K562 (cell line): ENCODE measurements at regions not wholly inside any gene's neighbourhood (a gene's known extent, or its start where the extent isn't known, plus 50 kb on each side); places are given as distances from the start of the nearest gene placed in this dataset.

Experiments
- ATAC-seq: fragments of 200-7000 bp; cut with Tn5 transposase; 3 replicates; pipeline ENCODE4 v1.9.1; 2020; ENCODE audit warnings: moderate library complexity
- BruUV-seq: library from RNA; stranded (reverse); fragments of 400-500 nt; replicated peaks from 2 replicates; lab custom pipeline; 2021; lab: Mats Ljungman, UMichigan
- CTCF ChIA-PET: fragments of 300-600 bp; formaldehyde crosslinking; extraction: SDS; loops from one replicate; lab custom pipeline; 2021; ENCODE audit warnings: low intra/inter-chr PET ratio; lab: Yijun Ruan, JAX
- POLR2A ChIA-PET: fragments of 300-600, 350-650 bp; sonication (Branson Sonifier 250); formaldehyde crosslinking; extraction: SDS; loops from one replicate; lab custom pipeline; 2021; ENCODE audit warnings: antibody characterized with exemption, inconsistent platforms; lab: Yijun Ruan, JAX
- DNase-seq, 4 experiments: peaks; one replicate each; pipeline versions ENCODE4 v3.0.0 to v3.0.0-alpha.2; 2011 to 2018; ENCODE audit warnings: low spot score in 3 of 4, mixed read lengths in 3 of 4; ENCODE audit errors: extremely low read depth in 1 of 4
- FAIRE-seq: peaks from 2 replicates; lab custom pipeline; 2011; peaks lifted over from hg19 to GRCh38; lab: Jason Lieb, UNC
- H2AFZ ChIP-seq: 2 replicates; pipeline ENCODE4 v1.6.0; 2011; ENCODE audit warnings: low read depth, low read length, control low read depth, inconsistent platforms
- H3K27ac ChIP-seq: fragments of 200-600 bp; 3 replicates; pipeline ENCODE4 v1.8.0; 2011; ENCODE audit warnings: low read depth, mild to moderate bottlenecking, control low read depth, inconsistent platforms, low read length, moderate library complexity, mixed read lengths; ENCODE audit errors: extremely low read depth
- H3K27me3 ChIP-seq, 2 experiments: fragments of 300-600 bp in 1 of 2; 2 replicates in 1 of 2; 3 replicates in 1 of 2; pipeline versions ENCODE4 v1.6.0 to v1.8.0; 2011; ENCODE audit warnings: inconsistent platforms in 2 of 2, low read length in 2 of 2, mild to moderate bottlenecking in 1 of 2, mixed read lengths in 1 of 2, moderate library complexity in 1 of 2; ENCODE audit not compliant: control insufficient read depth in 2 of 2, insufficient read depth in 2 of 2
- H3K36me3 ChIP-seq: fragments of 300-600 bp; 3 replicates; pipeline ENCODE4 v1.8.0; 2011; ENCODE audit warnings: mild to moderate bottlenecking, low read length, inconsistent platforms; ENCODE audit not compliant: control insufficient read depth, insufficient read depth
- H3K4me1 ChIP-seq, 2 experiments: fragments of 200-600 bp in 1 of 2; replicated peaks in 1 of 2; 2 replicates in 1 of 2; 3 replicates in 1 of 2; pipeline versions ENCODE4 v1.5.1 to v1.8.0; 2011; ENCODE audit warnings: inconsistent platforms in 2 of 2, low read length in 2 of 2, mild to moderate bottlenecking in 1 of 2, mixed read lengths in 1 of 2, moderate library complexity in 1 of 2; ENCODE audit not compliant: control insufficient read depth in 2 of 2, insufficient read depth in 2 of 2
- H3K4me2 ChIP-seq: 2 replicates; pipeline ENCODE4 v1.6.1; 2011; ENCODE audit warnings: low read length, control low read depth, inconsistent platforms, mixed read lengths; ENCODE audit not compliant: insufficient read depth
- H3K4me3 ChIP-seq: fragments of 200-600 bp; sonication (generic), shearing (Covaris generic); 2 replicates; pipeline ENCODE4 v1.5.1; 2016; ENCODE audit warnings: control low read depth, inconsistent platforms
- H3K79me2 ChIP-seq: fragments of 200-600 bp; 3 replicates; pipeline ENCODE4 v1.8.0; 2011; ENCODE audit warnings: low read length, inconsistent platforms; ENCODE audit not compliant: control insufficient read depth, insufficient read depth
- H3K9ac ChIP-seq, 2 experiments: 2 replicates each; pipeline versions ENCODE4 v1.6.0 to v1.6.1; 2011; ENCODE audit warnings: low read depth in 2 of 2, low read length in 2 of 2, control low read depth in 1 of 2, inconsistent platforms in 1 of 2, mild to moderate bottlenecking in 1 of 2, mixed read lengths in 1 of 2; ENCODE audit not compliant: insufficient read depth in 1 of 2
- H3K9me1 ChIP-seq: one replicate; pipeline ENCODE4 v1.6.0; 2011; ENCODE audit warnings: inconsistent platforms, mild to moderate bottlenecking, low read length, moderate library complexity; ENCODE audit not compliant: control insufficient read depth, insufficient read depth
- H3K9me3 ChIP-seq: replicated peaks from 2 replicates; pipeline ENCODE4 v1.5.1; 2011; ENCODE audit warnings: low read depth, low read length, inconsistent platforms; ENCODE audit not compliant: control insufficient read depth, insufficient read depth
- H4K20me1 ChIP-seq: replicated peaks from 2 replicates; pipeline ENCODE4 v1.6.1; 2011; ENCODE audit warnings: low read length, inconsistent platforms, mixed read lengths; ENCODE audit not compliant: control insufficient read depth, insufficient read depth
- ATF1 ChIP-seq, 2 experiments: fragments of 450-650 bp in 1 of 2; IDR thresholded peaks; 2 replicates each; pipeline ENCODE4 v1.6.1; 2016; ENCODE audit warnings: missing compliant biosample characterization in 1 of 2, missing genetic modification characterization in 1 of 2
- ATF3 ChIP-seq, 2 experiments: fragments of 450-650 bp in 1 of 2; sonication (generic) in 1 of 2; formaldehyde crosslinking in 1 of 2; IDR thresholded peaks in 1 of 2; conservative IDR thresholded peaks in 1 of 2; 2 replicates each; pipeline versions ENCODE4 v1.6.1 to v1.8.1; 2016 to 2023; ENCODE audit warnings: mild to moderate bottlenecking in 2 of 2, moderate library complexity in 2 of 2, inconsistent platforms in 1 of 2, missing genetic modification reagents in 1 of 2
- GATA2 ChIP-seq: sonication (generic); formaldehyde crosslinking; IDR thresholded peaks from 2 replicates; pipeline ENCODE4 v1.4.0; 2020; ENCODE audit warnings: mild to moderate bottlenecking, missing genetic modification reagents
- GTF2E2 ChIP-seq: fragments of 200-800 bp; sonication (Bioruptor generic); IDR thresholded peaks from 2 replicates; pipeline ENCODE4 v1.6.1; 2016; ENCODE audit warnings: missing genetic modification characterization, missing compliant biosample characterization
- PHB ChIP-seq: fragments of 250-450 bp; sonication (Bioruptor Pico); IDR thresholded peaks from 2 replicates; pipeline ENCODE4 v1.5.0; 2021
- PURB ChIP-seq: sonication (generic); formaldehyde crosslinking; IDR thresholded peaks from 2 replicates; pipeline ENCODE4 v1.9.0; 2021; ENCODE audit warnings: low read depth, mild to moderate bottlenecking, missing genetic modification reagents
- RBM34 ChIP-seq: fragments of 200-400 bp; formaldehyde crosslinking; IDR thresholded peaks from 2 replicates; pipeline ENCODE4 v1.6.1; 2018; ENCODE audit warnings: low read length, borderline replicate concordance; ENCODE audit not compliant: insufficient read depth
- SMARCC2 ChIP-seq: fragments of 450-650 bp; IDR thresholded peaks from 2 replicates; pipeline ENCODE4 v1.6.1; 2017; ENCODE audit warnings: antibody characterized with exemption, moderate library complexity, mild to moderate bottlenecking, low read depth
- SNRNP70 ChIP-seq: fragments of 200-400 bp; formaldehyde crosslinking; optimal IDR thresholded peaks from 2 replicates; pipeline ENCODE3; 2017; ENCODE audit warnings: low read depth, low read length
- ZNF146 ChIP-seq: IDR thresholded peaks from one replicate; pipeline ENCODE4 v1.6.1; 2018; ENCODE audit warnings: missing compliant biosample characterization; ENCODE audit not compliant: unreplicated experiment
- ZNF436 ChIP-seq: fragments of 250-450, 450-650 bp; sonication (Bioruptor Pico); formaldehyde crosslinking; IDR thresholded peaks from 2 replicates; pipeline ENCODE4 v1.7.0; 2020; ENCODE audit warnings: mild to moderate bottlenecking
- WGBS: fragments of 100-300 bp; shearing (Covaris generic); methylation state at CpG from one replicate; pipeline ENCODE4 v1.1.6; 2016; ENCODE audit warnings: low coverage, mixed read lengths; ENCODE audit not compliant: insufficient coverage; ENCODE audit errors: missing lambda C conversion rate; 5-methylcytosine and 5-hydroxymethylcytosine counted together
- in situ Hi-C: fragments of 300-500 bp; cut with MboI; formaldehyde crosslinking; loops from 4 replicates; pipeline ENCODE4 v1.15.0; 2018; ENCODE audit warnings: inconsistent platforms, mixed read lengths
- intact Hi-C: fragments of 100-400 bp; cut with micrococcal nuclease; formaldehyde crosslinking; loops from 2 replicates; pipeline ENCODE4 v1.14.2; 2022

DNA sequence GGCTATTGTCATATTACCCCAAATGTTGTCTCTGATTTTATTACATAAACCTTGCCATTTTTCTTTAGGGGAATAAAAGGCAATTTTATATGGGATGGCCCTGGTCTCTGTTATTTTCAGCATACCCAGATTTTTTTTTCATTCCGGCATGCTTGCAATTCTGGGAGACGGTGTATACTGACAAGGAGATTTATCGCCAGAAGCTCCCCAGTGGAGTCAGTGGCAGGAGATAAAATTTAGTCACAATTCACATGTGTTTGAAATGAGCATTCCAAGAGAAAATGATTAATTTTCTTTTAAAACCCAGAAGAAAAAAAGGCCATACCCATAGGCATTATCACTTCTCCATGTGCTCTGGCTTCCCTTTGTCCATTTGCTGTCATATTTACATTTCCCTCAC, 250.8 kb upstream of the RSPO3 start:
- FAIRE-seq (no peak), DNase-seq (no peak), ATAC-seq (no peak)
- in situ Hi-C loops: no loop called here
- Histone ChIP-seq H3K4me3 (no peak overlapping the region), H3K27me3 (no peaks in the 10 kb centered on the region), H2AFZ (no peak overlapping the region), H3K4me2 (no peak overlapping the region), H3K9me1 (no peaks in the 10 kb centered on the region), H3K36me3 (no peaks in the 10 kb centered on the region), H3K79me2 (no peaks in the 10 kb centered on the region), H4K20me1 (no peaks in the 10 kb centered on the region), H3K9ac (no peak overlapping the region), H3K9me3 (no peaks in the 10 kb centered on the region; the same call in 1 of the 2 replicates), H3K4me1 (no peaks in the 10 kb centered on the region), H3K27ac (no peak overlapping the region)
- ChIA-PET POLR2A (no interaction called here), CTCF (no interaction called here)
- no TSS peak for BruUV-seq
- intact Hi-C loops: no loop called here
- TF ChIP-seq RBM34 (no peak), PHB (CRISPR knock-in tag) (no peak), ZNF146 (CRISPR knock-in tag) (no peak), ATF1 (CRISPR knock-in tag; IDR thresholded peaks at IDR 0.05) (no peak), ATF1 (tag; IDR thresholded peaks at IDR 0.05) (no peak), ZNF436 (CRISPR knock-in tag) (no peak), GTF2E2 (tag) (no peak), SMARCC2 (no peak), GATA2 (CRISPR knock-in tag) (no peak), ATF3 (IDR thresholded peaks at IDR 0.05) (no peak), ATF3 (CRISPR knock-in tag; conservative IDR thresholded peaks at IDR 0.05) (no peak), PURB (CRISPR knock-in tag) (no peak), SNRNP70 (no peak)
- 8% methylated on average over 3 of the region's 3 CpGs for WGBS
